Fibroblast of skin of left biceps (primary cell): ENCODE measurements at regions not wholly inside any gene's neighbourhood (a gene's known extent, or its start where the extent isn't known, plus 50 kb on each side); places are given as distances from the start of the nearest gene placed in this dataset.
"Not testable (repeated sequence)": the region's sequence is repeated elsewhere in the genome, so short reads cannot be mapped to it uniquely, and the experiment has no call there.

Experiments
- DNase-seq, 2 experiments: peaks; one replicate each; pipeline ENCODE4 v3.0.0-alpha.2; 2013; ENCODE audit warnings: low read depth in 2 of 2

DNA sequence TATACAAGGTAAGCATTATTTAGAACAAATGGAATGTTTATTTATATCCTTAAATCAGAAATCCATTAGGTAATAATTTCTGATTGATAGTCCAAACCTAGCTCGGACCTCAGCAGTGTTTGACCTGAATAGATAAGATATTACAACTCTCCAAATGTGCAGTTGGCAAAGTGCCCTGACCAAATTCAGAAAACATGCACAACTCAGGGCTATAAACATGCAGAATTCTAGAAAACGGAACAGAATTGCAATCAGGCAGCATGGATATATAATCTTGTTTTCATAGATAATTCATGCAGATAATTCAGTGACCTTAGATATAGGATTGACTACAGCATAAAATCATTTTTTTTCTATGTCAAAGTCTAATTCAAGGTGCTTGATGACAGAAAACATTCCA is 626.6 kb upstream of the CITED2 start:
- no peak for DNase-seq

DNA sequence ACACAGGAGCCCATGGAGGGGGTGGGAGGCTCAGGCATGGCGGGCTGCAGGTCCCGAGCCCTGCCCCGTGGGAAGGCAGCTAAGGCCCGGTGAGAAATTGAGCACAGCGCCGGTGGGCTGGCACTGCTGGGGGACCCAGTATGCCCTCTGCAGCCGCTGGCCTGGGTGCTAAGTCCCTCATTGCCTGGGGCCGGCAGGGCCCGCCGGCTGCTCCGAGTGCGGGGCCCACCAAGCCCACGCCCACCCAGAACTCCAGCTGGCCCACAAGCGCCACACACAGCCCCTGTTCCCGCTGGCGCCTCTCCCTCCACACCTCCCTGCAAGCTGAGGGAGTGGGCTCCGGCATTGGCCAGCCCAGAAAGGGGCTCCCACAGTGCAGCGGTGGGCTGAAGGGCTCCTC is 625.2 kb upstream of the CITED2 start:
- not testable (repeated sequence) for DNase-seq

DNA sequence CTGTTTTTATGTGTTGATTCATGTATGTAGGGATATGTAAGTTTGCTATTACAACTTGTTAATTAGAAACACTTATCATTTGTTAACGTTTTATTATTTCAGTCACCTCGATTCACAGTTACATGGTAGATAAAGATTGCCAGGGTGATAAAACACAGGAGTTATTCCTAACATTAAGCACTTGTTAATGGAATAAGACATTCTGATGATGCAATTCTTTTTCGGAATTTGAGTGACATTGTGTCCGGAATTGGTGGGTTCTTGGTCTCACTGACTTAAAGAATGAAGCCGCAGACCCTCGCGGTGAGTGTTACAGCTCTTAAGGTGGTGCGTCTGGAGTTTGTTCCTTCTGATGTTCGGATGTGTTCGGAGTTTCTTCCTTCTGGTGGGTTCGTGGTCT is 624.0 kb upstream of the CITED2 start:
- not testable (repeated sequence) for DNase-seq

DNA sequence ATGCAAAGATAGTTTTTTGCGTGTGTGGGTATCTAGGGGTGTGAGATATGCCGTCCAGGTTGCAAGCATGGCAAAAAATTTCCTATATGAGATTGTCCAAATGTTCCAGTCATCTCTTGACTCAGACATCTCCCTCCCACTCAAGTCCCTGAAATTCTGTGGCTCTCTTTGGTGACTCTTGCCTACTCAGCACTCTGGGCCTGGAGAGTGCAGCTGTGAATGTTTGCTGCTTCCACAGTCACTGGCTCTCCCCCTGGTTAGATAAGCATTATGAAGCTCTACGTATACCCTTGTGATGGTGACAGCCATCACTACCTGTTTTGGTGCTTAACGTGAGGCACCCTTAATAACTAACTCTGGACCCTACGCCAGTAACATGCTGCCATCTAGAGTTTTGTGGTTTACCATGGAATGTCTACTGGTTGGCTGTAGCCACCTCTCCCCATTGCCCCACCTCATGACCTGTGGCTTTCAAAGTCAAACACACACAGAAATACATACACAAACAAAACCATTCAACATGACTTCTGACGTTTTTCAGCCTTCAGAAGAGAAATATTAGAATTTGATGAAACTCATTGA is 621.9 kb upstream of the CITED2 start:
- no peak for DNase-seq

DNA sequence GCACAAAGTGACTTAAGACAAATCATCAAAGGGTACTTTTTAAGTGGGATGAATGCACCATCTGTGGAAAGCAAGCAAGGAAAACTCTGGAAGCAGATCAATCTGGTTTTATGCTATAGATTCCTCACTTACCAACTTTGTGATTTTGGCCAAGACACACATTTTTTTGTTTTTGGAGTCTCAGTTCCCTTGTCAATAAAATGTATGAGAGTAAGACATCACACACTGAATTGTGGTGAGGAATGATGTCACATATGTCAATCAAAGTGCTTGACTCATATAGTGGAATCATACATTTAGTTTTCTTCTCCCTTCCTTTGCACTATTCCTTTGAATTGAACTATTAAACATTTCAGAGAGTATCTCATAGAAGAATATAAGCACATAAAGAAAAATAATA is 620.5 kb upstream of the CITED2 start:
- no peak for DNase-seq

DNA sequence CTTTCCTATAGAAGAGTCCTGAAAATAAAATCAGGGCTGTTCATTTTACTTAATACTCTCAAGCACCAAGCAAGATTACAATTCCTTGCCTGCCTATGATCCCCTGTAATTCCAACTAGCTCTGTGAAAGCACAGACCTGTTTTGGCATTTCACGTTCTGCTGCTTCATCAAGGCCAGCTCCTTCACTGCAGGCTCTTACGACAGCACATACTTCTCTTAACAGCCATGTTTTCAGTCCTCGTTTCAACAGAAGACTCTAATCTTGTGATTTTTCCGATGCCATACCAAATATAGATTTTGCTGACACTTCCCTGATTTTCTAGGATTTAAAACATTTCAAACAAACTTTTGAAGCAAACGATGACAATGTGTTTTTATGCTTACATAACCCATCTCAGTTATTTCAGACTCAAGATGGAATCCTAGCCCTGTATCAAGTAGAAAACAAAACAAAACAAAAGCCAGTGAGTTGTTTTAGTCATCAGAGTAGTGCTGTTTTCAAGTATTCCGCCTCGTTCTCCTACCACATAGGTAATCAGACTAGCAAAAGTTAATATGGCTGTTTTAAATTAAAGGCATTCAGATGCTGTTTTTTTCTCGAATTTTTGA is 616.5 kb upstream of the CITED2 start:
- DNase-seq, result no peak

DNA sequence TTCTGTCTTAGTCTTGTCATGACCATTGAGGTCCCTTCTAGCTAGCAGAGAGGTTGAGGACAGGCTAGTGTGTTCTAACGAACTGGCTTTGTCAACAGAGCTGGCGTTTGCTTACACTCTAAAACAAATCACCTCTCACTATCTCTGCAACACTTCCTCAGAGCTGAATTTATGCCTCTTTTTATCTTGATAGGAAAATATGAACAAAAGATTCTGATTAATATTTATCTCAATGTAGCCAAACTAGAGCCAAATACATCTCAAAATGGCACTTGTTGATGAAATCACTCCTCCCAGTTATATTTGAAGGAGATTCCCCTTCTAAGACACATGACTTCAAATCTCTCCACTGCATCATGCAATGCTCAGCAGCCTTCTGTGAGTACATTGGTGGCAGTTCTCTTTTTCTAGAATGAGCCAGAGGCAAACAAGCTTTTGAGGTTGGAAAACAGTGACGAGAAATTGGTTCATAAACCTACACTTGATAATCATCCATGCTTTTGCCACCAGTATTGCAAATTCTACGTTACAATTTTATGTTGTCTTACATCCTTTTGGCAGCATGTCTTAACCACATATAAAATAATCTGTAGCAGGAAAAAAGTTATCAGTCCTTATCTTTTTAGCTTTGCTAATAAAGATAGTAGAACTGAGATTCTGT is 615.7 kb upstream of the CITED2 start:
- DNase-seq, result no peak

DNA sequence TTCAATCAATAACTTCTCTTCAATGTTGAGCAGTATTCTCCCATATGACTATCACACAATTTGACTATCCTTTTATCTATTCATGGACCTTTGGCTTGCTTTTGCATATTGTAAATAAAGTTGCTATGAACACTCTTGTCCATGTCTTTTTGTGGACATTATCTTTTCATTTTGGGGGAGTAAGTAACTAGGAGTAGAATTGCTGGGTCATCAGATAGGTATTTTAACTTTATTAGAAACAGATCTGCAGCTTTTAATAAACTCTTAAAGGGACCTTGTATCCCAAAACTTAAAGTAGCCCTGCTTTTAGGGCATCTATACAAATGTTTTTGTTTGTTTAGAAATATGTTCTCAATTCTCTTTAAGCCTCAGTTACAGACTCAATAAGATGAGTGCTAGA is 614.2 kb upstream of the CITED2 start:
- DNase-seq, result no peak

DNA sequence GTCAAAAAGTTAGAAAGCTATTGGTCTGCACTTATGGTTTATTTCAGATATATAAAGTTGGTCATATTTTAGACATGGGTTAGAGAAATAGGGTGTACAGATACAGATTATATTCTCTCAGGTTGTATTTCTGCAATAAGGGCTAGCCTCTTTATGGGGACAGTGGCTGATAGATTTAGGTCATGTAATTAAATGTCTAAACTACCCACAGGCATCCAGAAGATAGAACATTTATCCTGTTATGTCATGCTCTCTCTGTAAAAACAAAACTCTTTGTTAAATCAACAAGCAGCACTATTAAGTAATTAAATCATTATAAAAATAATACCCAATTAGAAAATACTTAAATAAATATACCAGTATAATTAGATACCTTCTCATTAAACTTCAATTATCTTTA is 612.6 kb upstream of the CITED2 start:
- DNase-seq, result no peak

DNA sequence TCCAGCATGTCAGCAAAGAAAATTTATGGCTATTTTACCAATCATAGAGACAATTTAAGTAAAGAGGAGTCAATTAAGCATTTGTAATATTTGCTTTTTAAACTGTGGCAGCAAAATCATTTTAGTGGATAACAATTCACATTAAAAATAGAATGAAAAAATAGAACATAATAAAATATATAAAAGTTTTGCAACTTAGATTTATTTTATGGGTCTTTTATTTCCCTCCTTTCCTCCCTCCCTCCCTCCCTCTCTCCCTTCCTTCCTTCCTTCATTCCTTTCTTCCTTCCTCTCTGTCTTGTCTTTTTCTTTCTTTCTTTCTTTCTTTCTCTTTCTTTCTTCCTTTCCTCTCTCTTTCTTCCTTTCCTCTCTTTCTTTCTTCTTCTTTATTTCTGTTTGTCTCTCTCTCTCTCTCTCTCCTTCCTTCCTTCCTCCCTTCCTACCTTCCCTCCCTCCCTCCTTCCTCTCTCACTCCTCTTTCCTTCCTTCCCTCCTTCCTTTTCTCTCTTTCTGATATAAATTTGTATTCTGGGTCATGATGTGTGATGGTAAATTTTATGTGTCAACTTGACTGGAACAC is 610.9 kb upstream of the CITED2 start:
- DNase-seq, result no peak

DNA sequence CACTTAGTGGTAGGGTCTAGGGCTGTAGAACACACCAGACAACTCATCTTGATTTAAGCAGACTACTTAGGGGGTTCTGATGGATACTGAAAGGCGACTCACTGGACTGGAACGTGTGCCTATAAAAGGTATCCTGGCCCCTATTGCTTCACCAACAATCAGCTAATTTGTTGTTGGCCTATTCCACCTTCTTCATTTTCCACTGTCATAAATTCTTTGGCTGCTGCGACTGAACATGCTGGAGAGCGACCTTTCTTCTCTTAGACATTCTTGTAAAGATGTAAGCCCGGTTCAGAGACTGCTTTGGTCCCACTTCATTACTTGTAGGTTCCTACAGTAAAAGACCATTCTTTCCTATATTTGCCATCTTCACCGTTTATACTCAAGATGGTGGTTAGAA is 609.9 kb upstream of the CITED2 start:
- DNase-seq, result no peak

DNA sequence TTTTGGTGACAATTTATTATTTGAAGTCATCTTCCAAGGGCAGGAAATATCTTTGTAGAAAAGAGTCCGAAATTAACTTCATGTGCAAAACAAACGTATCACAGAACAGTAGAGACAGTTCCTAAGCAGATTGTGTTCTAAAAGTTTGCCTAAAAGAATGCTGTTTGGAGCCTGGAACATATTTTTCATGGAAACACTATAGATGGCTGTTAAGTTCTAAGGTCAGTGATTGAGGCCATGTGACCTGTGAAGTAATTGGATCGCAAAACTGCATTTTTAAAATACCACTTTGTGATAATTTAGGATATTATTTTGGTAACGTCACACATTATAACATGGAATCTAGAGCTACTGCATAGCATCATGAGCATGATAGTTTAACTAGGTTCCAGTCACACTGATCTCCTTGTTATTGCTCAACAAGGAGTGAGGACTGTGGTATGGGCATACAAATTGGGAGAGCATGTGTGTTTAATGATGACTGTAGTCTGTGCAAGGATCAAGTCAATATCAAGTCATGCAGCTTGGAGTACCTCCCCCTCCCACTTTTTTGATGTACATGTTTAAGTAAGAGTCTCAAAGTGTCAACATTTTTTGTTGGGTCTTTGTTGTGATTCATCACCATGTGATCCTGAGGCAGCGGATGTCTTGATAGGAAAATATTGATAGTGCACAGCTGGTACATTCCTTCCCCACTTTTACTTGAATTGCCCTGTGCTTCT is 609.3 kb upstream of the CITED2 start:
- peak in 1 of 2 experiments; percentile 67 for DNase-seq

DNA sequence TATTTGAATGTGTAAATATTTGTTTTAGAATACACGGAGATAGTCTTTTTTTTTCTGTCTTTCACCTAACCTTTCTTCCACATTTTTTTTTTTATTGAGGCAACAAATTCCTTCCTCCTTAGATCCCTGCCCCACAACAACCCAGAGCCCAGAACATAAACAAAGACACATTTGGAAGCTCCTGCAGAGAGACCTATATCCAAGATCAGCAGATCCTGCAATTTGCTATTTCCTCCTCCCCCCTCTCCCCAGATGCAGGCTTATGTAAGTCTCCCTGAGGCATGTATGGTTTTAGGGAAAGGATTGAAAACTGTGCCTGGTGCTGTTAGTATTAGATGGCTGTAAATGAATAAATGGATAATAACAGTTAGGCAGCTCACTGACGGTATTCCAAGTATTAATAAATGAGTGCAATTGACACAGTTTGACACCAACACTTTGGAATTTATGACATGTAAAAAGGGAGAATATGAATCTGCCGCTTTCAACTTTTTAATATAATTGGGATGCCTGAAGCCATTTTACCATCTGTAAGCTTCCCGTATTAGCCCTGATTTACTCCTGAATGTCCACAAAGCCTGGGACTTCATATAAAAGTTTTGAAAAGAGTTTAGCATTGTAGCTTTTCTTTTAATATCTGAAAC is 608.3 kb upstream of the CITED2 start:
- peak; percentile 82 to 86 for DNase-seq

DNA sequence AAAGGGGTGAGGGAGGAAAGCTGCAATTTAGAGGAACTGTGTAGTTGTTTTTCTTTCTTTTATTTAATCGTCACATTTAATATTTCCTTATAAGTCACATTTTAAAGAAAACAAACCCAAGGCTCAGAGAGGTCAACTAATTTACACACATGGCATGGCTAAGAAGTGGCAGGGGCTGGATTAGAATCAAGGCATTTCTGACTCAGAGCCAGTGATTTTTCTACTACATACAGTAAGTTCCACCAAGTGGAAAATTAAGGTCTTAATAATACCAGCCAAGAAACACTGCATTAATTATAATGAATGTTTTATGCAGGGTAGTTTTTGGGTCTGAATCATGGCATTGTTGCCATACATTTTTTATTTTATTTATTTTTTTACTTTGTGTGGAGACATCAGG is 607.7 kb upstream of the CITED2 start:
- no peak for DNase-seq

DNA sequence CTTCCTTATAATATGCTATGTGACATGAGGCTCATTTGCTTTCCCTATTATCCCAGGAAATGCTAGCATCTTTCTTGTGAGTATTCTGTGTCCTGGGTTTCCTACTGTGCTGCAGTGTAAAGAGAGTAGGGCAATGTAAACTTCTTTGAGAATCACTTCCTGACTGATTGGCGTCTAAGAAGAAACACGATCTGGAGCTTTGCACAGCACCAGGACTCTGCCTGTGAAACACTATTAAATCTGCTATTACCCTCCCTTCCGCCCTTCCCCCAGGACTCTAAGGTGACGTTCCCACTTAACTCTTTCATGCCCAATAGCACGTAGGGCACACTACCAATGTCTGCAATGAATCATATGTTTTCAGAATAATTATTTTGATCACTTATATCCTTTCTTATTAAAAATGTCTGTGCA is 607.3 kb upstream of the CITED2 start:
- no peak for DNase-seq

DNA sequence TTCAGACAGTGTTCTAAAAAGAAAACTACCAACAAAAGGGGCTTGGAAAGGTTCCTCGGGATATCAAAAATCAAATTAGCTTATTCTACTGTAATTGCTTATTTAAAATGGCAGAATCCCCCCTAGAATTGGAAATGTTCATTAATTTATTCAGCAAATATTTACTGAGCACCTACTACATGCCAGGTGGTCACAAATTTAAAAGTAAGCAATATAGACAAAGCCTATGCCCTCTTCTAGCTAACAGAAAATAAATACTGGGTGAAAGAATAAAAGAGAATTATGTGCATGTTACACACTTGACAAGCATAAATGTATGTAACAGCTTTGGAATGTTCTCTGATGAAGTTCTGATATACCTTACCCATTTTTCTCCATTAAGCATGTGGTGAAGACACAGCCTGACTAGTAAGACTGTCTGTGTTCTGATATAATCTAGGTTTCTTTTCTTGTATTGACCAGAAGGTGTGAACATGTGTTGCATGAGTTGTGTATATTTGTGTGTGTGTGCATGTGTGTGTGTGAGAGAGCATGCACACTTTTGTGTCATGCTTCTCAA is 606.7 kb upstream of the CITED2 start:
- no peak for DNase-seq

DNA sequence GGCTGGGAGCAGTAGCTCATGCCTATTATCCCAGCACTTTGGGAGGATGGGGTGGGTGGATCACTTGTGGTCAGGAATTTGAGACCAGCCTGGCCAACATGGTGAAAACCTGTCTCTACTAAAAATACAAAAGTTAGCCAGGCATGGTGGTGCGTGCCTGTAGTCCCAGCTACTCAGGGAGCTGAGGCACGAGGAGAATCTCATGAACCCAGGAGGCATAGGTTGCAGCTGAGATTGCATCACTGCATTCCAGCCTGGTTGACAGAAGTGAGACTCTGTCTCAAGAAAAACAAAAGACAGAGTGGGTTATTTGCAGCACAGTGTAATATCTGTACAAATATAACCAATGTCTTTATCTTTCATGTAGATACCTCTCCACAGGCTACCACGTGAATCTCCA is 606.2 kb upstream of the CITED2 start:
- DNase-seq, result not testable (repeated sequence)

DNA sequence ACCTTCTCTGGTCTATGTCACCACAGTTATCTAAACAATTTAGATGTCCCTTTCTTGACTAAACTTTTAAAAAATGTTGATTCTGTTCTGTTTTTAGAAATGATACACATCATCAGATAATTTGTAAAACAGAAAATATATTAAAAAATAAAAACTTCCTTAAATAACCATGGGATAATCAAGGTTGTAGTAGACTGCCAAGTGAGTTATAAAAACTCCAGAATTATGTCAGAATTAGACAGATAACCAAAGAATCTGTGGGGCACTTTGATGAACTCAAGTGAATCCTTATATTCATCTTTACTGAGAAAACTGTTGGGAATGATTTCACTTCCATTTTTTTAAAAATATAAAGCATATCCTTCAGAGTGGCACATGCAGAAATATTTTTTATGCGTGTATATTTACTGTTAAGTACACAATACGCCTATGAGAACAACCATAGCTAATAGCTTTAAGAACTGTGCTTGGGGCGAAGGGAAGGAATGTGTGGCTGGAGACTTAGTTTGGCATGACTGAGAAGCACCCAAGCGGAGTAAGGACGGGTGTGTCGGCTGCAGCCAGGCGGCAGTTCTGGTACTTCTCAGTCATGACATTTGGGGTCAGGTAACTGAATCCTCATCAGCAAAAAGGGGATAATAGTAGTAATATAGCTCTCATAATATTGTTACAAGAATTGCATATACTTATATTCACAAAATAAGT is 604.7 kb upstream of the CITED2 start:
- no peak for DNase-seq

DNA sequence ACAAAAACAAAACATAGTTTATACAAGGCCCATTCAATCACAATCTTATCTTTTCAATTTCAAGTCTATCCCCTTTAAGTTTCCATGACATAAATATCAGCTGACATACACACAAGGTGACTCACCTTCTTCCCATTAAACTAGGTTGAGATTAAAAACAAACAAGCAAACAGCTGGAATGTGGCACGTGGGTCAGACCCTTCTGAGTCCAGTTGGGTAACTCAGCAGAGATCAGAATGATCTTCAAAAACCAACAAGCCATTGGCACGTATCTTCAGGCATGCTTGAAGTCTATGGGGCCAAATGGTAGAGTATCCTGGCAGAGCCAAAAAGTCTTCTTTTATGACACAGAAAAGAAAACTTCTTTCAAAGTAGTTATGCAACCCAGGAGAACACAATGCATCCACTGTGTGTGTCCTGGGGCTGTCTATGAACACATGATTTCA is 603.5 kb upstream of the CITED2 start:
- DNase-seq, result no peak

DNA sequence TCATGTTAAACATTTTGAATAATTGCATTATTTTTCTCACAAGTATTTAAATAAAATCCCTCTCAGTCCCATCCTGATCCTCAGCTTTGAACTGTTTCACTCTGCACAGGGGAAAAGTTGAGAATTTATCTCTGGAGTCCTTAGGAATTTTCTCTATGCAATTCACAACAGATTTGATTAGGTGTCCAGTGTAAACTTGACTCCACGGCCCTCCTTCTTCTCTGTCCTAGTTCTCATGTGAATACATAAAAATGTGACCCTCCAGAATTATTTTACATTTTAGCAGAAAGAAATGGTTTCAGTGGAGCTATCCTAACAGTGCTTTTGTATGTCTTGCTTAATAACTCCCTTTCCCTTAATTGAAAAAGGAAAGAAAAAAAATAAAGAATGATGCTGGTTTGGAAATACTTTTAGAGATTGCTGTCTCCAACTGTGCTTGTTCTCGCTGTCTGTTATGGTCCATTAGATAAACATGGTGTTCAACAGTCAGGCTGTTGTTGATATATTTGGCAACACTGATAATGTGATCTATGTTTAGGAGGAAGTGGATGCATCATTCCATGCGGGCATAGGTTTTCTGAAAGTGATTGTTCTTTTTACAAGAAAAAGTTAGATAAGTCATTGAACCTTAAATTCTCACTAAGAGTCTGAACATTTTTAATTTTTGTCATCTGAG is 599.4 kb upstream of the CITED2 start:
- DNase-seq, result no peak
